CD1c-positive myeloid dendritic cell (primary cell): ENCODE measurements at regions not wholly inside any gene's neighbourhood (a gene's known extent, or its start where the extent isn't known, plus 50 kb on each side); places are given as distances from the start of the nearest gene placed in this dataset.

Experiments used
- DNase-seq: peaks from one replicate; pipeline ENCODE4 v3.0.0-alpha.2; 2016; ENCODE audit errors: extremely low spot score

DNA sequence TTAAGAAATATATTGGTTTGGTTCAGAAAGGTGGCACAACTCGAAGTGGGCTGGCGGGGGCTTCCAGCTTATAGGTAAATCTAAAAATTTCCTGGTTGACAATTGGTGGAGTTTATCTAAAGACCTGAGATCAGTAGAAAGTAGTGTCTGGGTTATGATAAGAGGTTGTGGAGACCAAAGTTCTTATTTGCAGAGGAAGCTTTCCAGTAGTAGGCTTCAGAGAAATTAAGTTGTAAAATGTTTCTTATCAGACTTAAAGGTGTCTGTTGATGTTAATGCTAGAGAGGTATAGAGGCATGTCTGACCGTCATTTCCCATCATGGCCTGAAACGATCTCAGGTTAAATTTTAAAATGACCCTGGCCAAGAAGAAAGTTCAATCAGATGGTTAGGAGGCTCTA is 565.2 kb upstream of the DPPA4 start:
- no peak for DNase-seq

DNA sequence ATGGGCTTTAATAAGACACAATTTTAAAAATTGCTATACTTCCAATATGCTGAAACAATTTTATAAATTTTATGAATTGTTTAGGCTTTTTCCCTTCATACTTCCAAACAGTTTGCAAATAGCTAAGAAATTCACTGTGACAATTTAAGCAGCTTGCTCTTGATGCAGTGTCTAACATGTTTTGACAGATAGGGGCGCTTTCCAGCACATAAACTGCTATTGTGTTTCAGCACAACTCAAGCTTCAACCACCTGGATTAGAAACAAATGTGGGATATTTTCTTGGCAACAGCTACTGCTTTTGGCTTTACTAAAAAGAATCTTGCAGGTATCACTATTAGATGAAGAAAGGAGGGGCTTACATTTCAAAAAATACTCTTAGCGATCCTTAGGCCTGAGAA is 565.8 kb upstream of the DPPA4 start:
- no peak for DNase-seq

DNA sequence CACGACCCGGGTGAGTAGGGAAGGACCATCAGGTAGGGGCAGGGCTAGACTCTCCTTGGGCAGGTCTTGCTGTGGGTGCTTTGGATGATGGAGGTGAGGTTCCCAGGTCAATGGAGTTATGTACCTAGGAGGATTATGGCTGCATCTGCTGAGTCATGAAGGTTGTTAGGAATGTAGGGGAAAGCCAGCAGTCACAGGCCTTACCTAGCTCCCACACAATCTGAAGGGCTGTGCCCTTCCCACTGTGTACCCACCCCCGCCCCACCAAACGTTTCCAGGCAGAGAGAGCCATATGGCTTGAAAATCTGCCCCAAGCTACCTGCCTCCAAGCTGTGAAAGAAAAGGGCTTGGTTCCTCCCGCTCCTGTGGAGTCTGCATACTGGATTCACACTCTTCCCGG is 573.4 kb upstream of the DPPA4 start:
- DNase-seq = no peak

DNA sequence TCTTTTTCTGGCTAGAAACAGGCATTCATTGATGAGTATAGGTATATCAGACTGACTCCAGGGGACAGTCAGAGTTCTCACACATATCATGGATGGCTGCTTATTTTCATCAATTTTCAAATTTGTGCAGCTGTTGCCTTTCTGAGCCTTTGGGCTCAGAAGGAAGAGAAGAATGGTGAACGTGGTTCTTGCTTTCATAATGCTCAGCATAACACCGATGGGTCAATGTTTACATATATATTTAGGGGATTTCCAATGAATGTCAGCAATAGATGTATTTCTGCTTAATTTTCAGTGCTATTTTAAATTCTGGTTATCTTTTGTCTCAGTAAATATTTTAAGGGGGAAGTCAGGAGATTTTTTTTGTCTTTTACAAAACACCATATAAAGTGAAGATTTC is 581.4 kb upstream of the DPPA4 start:
- DNase-seq = no peak

DNA sequence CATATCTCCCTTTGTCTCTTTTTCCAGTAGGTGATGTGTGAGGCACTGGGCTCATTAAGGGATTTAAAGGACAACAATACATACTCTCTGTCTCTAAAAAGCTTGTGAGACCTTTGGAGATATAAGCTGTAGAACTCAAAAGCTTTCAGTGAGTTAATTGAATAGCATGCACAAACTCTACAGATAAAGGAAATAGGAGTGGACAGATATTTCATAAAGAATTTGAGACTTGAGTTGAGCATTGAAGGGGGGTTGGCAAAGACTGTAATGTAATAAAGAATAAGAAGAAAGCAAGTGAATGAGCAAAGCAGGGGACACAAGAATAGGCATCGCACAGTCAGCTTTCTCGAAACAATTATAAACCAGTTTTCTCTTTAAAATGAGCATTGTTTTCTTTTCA is 583.4 kb upstream of the DPPA4 start:
- DNase-seq = no peak

DNA sequence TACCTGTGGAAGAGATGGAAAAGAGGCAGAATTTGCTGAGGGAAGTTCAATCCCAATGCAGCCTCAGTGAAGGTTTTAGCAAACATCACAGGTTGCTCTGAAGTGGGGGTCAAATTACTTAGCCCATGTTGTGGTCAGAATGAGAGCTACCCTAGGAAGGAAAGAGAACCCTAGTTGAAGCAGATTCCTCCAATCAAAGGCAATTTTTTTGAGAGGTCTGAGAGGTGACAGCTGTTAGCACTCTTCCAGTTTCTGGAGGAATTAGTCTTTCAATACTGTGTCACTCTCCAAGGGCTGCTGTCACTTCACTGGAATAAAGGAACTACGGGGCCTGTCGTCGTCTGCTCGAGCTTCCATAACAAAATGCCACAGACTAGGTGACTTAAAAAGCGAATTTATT is 584.2 kb upstream of the DPPA4 start:
- DNase-seq = no peak

DNA sequence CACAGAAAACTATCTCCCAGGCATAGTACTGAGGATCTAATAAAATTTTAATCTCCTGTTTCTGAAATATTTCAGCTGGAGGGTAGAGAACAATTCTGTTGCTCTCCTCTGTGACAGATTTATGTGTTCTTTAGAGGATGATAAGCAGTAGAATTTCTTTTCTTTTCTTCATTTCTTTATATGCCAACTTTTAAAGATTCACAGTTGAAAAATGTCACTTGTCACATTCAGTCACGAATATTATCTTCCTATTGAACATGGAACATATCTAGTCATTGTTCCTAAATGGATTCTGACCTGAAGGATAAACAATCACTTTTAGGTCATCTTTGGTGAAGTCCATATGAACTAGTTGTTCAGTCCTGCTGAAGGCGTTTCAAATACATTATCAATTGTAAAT is 585.5 kb upstream of the DPPA4 start:
- DNase-seq = no peak

DNA sequence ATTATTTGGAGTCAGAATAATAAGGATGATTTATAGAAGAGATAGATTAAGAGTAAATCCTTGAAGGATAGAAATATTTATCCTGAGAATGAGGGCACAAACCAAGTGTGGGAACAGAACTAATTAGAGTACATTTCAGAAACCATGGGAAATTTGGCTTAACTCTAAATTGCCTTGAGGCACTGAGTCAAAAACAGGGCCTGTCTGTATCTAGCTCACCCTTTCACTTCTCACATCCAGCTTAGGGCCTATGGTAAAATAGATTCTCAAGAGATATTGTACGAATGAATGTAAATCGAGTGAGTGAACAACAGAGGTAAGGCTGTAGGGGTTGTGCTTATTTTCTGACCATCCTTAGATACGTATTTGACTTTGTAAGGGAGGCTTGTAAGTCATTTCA is 586.1 kb upstream of the DPPA4 start:
- no peak for DNase-seq

DNA sequence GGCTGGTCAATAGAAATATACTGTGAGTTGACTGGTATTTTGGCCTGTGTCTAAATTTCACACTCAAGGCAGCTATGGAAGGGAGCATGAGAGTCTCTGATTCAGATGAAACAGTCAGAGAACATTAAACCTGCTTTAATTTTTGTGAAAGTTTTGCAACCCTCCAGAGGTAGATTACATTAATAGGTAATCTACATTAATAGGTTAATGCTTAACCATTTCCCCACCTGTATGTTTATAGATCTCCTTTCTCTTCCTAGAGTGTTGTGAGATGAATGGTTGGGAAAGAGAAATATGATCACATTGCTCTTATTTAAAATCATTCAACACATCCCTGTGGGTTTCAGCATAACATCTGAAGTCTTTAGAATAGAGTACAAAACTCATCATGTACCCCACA is 586.9 kb upstream of the DPPA4 start:
- no peak for DNase-seq

DNA sequence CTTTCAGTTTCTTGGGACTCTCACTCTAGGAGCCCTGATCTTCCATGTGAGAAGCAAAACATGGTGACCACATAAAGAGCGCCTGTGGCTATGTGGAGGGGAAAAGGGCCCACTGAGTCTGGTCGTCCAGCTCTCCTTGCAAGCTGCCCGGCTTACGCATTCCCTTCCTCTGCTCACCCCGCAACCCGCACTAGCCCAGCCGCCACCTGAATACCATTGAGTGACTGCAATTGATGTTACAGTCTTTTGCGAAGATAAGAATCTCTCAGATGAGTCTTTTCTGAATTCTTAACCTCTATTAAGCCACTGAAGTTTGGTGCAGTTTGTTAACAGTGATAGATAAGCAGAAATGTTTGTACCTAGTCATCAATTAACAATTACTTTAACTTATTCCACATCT is 589.0 kb upstream of the DPPA4 start:
- DNase-seq = no peak

DNA sequence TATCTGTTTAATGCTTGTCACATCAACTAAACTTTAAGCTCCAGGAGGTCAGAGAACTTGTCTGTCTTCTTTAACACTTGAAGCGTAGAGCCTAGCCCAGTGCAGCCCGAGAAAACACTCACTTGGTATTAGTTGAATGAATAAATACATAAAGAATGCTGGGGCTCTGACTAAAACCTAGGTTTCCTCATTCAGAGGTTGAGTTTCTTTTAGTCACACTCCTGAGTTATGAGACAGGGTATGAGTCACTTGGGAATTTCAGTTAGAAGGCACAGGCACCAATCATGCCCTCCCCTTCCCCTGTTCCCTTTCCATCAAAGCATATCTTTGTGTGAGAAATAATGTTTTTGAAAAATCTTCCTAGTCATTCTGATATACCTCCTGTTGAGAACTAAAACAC is 589.8 kb upstream of the DPPA4 start:
- DNase-seq = no peak

DNA sequence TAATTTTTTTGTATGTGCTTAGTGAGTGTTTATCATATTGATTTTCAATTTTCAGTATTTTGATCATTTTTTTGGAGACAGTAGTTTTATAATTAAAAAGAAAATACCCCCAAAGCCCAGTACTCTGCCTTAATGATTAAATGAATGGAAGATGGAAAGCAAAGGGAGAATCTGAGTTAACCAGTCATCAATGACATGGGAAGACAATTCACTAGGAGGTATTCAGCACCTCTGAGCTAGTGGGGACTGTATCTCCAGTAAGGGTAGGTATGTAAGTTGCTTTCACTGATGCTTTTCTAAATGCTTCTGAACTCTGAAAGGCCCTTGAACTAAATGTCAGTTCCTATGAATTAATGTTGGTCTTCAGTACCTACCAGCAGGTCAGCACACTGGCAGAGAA is 590.4 kb upstream of the DPPA4 start:
- no peak for DNase-seq

DNA sequence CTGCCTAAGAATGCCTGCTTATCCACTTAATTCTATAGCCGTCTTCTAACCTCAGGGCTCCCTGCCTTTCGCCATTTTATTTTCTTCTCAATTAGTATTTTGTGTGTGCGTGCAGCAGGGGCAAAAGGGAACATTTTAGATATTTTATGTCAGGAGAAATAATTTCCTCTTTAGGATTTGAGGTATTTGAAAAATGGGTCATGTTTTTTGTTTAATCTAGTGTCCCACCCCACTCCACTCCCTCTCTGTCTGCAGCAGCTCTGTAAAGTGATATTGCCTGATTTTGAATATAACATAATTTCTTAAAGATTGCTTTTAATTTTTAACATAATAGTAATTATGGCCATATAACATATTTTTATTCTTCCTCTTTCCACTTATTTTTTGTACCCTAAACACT is 593.2 kb upstream of the DPPA4 start:
- DNase-seq = no peak

DNA sequence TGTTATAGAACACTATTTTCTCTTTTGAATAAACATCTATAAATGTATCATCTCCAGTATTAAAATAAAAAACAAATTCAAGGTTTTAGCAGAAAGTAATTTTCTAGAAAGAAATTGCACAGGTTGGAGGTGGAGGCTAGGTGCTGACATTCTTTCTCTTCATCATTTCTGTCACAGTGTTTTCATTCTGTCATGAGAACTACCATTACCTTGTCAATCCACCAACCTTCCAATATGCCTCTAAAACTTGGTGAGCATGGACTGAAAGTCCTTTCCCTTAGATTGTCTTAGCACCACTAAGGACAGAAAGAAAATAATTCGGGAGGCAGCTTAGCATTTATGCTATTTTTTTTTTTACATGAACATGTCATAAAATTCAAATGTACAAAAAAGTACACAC is 596.2 kb upstream of the DPPA4 start:
- no peak for DNase-seq

DNA sequence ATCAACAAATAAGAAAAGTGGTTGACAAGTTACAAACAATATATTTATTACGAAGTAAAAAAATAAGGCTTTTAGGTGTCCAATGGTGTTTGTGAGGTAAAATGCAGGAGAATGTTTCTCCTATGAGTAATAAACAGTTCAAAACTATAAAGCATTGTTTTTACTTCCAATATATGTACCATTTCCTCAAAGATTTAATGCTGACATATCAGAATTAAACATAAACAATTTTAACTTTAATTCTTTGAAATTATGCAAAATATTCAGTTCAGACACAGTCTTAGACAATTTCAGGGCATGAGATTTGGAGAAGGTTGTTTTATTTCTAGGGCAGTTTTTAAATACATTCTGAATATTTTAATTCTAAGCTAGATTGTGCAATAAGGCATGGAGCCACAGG is 602.5 kb upstream of the DPPA4 start:
- DNase-seq = no peak

DNA sequence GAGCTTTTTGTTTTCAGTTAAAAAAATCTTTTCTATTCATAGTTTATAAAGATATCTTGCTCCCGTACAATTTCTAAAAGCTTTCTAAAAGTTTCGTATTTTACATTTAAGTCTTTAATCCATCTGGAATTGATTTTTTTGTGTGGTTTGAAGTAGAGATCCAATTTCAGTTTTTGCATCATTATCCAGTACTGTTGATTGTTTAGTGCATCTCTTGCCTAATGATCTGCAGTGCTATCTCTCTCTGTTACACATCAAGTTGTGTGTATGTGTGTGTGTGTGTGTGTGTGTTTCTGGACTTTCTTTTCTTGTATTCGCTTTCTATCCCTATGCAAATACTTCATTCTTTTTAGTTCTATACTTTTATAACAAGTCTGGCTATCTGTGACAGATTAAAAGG is 605.8 kb upstream of the DPPA4 start:
- DNase-seq = no peak

DNA sequence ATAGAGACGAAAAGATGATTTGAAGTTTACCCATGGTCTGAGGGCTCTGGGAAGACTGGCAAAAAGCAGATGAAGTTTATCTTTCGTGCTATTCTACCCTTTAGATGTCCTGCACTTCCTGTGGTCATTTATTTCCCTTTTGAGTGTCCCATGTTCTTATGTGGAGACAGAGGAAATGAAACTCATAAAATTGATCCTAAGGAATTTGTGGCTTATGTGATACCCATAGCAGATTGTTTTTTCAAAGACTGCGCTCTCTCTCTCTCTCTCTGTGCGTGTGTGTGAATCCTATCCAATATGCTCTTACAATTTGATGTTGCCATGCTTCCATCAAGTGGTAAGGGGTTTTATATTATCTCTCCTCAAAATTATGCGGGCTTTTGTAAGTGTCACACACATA is 607.5 kb upstream of the DPPA4 start:
- DNase-seq = no peak

DNA sequence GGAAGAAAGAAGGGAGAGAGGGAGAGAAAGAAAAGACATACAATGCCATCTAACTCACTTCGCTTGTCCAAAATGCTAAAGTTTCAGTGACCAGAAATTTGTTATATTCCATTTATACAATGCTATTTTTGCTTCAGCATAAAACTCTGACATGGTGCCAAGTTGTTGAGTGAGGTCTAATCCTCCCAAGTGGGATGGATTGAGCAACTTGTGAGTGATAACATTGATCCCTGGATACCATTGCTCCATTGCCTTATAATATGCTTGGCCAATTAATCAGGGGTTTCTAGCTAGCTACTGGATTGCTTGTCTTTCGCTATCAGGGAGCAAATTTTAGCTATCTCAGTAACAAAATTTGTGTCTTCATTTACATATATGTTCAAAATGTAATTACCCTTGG is 615.6 kb upstream of the DPPA4 start:
- no peak for DNase-seq

DNA sequence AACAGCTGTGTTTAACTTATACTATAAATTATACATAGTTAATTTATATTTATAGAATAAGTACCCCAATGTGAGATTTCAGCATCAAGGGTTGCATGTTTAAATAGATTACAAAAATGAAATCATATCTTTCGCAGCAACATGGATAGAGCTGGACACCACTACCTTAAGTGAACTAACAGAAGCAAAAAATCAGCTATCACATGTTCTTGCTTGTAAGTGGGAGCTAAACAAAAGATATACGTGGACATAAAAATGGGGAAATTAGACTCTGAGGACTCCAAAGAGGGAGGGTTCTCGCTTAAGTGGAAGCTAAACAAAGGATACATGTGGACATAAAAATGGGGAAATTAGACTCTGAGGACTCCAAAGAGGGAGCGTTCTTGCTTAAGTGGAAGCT is 626.5 kb upstream of the DPPA4 start:
- DNase-seq = no peak

DNA sequence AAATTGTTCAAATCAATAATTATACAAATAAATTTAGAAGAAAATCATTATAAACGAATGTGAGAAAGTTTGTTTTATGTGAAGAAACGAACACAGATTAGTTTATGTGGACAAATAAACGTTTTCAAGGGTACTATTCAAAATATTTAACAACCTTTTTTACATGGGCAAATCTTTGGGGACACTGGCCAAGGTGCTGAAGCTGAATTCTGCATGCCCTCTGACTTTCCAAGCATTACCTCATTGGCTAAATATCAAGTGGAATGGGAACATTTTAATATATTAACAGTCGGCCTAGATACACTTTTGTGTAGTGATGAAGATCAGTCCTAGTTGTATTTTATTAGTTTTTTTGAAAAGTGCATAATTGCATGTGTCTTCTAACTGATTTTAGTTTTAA is 636.4 kb upstream of the DPPA4 start:
- DNase-seq = no peak

DNA sequence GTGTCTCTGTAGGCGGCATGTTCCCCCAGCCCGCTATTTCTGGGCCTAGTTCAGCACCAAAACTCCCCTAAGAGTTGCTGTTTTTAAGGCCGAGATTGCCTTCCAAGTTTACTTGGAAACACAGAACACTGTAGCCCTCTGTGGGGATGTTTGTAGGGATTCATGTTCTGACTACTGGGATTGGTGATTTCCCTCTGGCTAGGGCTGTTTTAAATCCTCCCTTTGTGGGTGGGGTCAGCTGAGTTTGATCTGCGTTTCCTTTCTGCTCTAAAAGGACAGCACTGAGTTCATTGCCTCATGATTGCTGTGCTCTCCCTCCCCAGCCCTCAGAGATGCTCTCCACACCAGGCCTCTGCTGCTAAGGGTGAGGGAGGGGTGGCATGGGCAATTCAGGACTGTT is 640.6 kb upstream of the DPPA4 start:
- DNase-seq = no peak

DNA sequence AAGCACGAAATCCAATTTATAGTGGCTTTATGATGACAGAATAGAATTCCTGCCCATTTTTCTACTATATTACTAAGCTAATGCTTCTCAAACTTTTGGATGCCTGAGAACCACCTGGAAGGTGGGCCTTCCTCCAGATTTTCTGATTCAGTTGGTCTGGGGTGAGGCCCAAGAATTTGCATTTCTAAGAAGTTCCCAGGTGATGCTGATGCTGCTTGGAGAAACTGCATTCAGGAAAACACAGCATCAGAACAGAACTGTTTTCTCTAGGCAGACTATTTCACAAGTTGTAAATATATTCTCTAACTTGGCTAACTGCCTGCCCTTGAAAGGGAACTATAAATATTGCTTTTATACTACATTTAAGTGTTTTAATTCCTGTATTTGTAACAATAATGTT is 644.9 kb upstream of the DPPA4 start:
- DNase-seq = no peak

DNA sequence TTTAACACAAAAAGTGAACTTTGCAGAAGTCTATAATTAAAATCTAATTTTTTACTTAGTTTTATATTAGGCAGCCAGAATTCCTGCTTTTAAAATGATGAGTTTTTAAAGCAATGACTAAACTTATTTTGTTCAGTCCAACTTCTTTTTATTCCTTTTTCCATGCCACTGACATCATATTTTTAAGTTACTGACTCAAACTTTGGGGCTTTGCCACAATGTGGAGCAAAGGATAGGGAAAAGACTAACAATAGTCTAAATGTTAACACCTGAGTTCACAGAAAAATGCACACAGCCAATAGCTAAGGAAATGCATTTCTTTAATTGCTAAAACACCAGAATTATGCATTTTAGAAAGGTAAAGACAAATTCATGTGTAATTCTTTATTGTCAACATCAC is 647.6 kb upstream of the DPPA4 start:
- DNase-seq = no peak

DNA sequence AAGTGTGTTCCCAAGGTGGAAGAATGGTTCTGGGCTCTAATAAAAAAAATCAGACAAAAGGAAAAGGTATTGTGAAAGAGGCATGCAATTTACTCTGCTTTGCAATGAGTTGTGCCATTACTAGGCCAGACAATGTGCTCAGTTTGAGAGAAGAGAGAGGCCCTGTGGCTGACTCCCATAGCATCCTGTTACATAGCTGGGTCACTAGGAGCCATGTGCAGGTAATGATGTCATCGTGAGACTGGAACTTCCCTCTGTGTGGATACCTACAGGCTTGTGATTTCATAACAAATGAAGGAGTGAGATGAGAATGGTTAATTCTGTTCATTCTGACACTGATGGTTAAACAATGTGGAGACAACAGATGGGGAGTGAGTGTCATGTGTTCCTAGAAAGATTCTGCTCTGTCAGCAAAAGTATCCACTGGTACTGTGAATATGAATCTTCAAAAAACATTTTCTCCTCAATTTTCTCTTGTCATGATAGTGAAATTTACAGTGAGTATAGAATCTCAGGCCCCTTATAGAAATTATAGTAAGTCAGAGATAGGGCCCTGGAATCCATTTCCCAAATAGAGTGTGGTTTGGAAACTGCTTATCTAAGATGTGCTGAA is 648.7 kb upstream of the DPPA4 start:
- DNase-seq = no peak

DNA sequence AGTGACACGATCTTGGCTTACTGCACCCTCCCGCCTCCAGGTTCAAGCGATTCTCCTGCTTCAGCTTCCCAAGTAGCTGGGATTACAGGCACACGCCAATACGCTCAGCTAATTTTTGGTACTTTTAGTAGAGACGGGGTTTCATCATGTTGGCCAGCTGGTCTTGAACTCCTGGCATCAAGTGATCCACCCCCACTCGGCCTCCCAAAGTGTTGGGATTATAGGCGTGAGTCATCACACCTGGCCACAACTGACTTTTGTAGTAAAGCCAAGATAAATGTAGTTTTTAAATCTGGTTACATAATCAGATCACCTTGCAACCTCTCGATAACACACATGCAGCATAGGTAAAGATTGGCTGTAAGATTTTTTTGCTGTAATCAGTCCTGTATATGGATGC is 657.5 kb upstream of the DPPA4 start:
- no peak for DNase-seq
